Left ventricle myocardium inferior (tissue), 1 donor: ENCODE measurements at regions not wholly inside any gene's neighbourhood (a gene's known extent, or its start where the extent isn't known, plus 50 kb on each side); places are given as distances from the start of the nearest gene placed in this dataset.

Experiments
- DNase-seq: peaks from one replicate; pipeline ENCODE4 v3.0.0-alpha.2; 2020
- H3K27ac ChIP-seq: fragments of 200-600 bp; replicated peaks from 2 replicates; pipeline ENCODE4 v1.8.0; 2021
- H3K27me3 ChIP-seq: fragments of 200-600 bp; 2 replicates; pipeline ENCODE4 v1.8.0; 2021; ENCODE audit warnings: low read depth
- H3K36me3 ChIP-seq: fragments of 200-600 bp; 2 replicates; pipeline ENCODE4 v1.8.0; 2021
- H3K4me1 ChIP-seq: fragments of 200-600 bp; 2 replicates; pipeline ENCODE4 v1.8.0; 2021
- H3K4me3 ChIP-seq: fragments of 200-600 bp; 2 replicates; pipeline ENCODE4 v1.8.0; 2021; ENCODE audit warnings: mild to moderate bottlenecking, moderate library complexity
- H3K9me3 ChIP-seq: fragments of 200-600 bp; replicated peaks from 2 replicates; pipeline ENCODE4 v1.8.0; 2021
- intact Hi-C: fragments of 100-400 bp; cut with micrococcal nuclease; formaldehyde crosslinking; loops from one replicate; pipeline ENCODE4 v1.11.0; 2022
- TF ChIP-seq, protein P1 (sequence below): fragments of 200-600 bp; IDR thresholded peaks from 2 replicates; pipeline ENCODE4 v1.8.0; 2021; ENCODE audit warnings: antibody characterized with exemption, mild to moderate bottlenecking, borderline replicate concordance
- donor health status: DM: no; HTN: yes; CAD: no; lungs with severe emphysema.

DNA sequence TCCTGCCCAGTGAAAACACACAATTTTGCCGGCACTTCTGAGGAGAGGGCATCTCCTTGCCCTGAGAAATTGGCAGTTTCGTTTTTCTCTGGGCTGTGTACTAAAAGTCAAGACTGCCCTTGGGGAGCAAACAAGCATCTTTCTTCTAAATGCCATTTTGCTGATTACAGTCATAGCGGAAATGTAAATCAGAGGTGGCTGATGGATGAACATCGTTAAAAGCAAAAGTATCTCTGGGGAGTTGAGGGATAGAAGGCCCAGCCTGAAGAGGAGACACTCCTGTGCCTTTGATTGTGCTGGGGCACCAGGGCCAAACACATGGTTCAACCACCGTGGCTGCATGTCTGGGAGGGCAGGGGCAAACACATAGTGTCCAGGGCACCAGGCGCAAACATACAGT lies 49.8 kb downstream of the ABCC12 start:
- H3K4me1 ChIP-seq = peaks cover 4% of the 10 kb centered on the region
- DNase-seq = no peak
- no peaks in the 10 kb centered on the region for H3K9me3 ChIP-seq
- TF ChIP-seq, protein P1, sequence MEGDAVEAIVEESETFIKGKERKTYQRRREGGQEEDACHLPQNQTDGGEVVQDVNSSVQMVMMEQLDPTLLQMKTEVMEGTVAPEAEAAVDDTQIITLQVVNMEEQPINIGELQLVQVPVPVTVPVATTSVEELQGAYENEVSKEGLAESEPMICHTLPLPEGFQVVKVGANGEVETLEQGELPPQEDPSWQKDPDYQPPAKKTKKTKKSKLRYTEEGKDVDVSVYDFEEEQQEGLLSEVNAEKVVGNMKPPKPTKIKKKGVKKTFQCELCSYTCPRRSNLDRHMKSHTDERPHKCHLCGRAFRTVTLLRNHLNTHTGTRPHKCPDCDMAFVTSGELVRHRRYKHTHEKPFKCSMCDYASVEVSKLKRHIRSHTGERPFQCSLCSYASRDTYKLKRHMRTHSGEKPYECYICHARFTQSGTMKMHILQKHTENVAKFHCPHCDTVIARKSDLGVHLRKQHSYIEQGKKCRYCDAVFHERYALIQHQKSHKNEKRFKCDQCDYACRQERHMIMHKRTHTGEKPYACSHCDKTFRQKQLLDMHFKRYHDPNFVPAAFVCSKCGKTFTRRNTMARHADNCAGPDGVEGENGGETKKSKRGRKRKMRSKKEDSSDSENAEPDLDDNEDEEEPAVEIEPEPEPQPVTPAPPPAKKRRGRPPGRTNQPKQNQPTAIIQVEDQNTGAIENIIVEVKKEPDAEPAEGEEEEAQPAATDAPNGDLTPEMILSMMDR = no peak
- no peak overlapping the region for H3K27ac ChIP-seq
- H3K27me3 ChIP-seq = no peaks in the 10 kb centered on the region
- no peaks in the 10 kb centered on the region for H3K36me3 ChIP-seq
- no peak overlapping the region for H3K4me3 ChIP-seq
- intact Hi-C loops = no loop called here

DNA sequence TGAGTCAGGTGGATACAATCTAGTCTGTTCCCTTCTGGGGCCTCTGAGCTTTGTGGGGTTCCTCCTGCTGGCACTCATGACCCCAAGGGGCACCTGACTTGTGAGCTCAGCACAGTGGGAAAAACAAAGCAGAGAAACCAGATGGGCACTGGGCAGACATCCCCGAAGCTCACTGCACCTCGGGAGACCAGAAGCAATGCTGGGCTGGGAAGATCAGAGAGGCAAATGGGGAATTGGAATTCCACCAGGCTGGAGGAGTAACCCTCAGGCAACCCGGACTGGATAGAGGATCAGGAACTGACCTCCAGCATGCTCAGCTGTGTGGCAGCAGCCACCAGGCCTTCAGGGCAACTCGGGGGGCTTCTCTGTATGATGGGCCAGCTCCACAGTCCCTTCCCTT lies 50.3 kb downstream of the ABCC12 start:
- Histone ChIP-seq H3K9me3 (no peaks in the 10 kb centered on the region), H3K27ac (no peak overlapping the region), H3K27me3 (no peaks in the 10 kb centered on the region), H3K4me3 (no peak overlapping the region), H3K36me3 (no peaks in the 10 kb centered on the region), H3K4me1 (peaks cover 4% of the 10 kb centered on the region)
- intact Hi-C loops = no loop called here
- DNase-seq = no peak
- TF ChIP-seq, protein P1 = no peak

GRCh38 chr16:48103591-48103990 lies 52.2 kb downstream of the ABCC12 start:
- Histone ChIP-seq H3K27ac (no peak overlapping the region), H3K4me3 (no peak overlapping the region), H3K4me1 (peaks cover 4% of the 10 kb centered on the region), H3K27me3 (no peaks in the 10 kb centered on the region), H3K36me3 (no peaks in the 10 kb centered on the region), H3K9me3 (no peaks in the 10 kb centered on the region)
- no peak for DNase-seq
- intact Hi-C loops = no loop called here
- TF ChIP-seq, protein P1 = no peak

DNA sequence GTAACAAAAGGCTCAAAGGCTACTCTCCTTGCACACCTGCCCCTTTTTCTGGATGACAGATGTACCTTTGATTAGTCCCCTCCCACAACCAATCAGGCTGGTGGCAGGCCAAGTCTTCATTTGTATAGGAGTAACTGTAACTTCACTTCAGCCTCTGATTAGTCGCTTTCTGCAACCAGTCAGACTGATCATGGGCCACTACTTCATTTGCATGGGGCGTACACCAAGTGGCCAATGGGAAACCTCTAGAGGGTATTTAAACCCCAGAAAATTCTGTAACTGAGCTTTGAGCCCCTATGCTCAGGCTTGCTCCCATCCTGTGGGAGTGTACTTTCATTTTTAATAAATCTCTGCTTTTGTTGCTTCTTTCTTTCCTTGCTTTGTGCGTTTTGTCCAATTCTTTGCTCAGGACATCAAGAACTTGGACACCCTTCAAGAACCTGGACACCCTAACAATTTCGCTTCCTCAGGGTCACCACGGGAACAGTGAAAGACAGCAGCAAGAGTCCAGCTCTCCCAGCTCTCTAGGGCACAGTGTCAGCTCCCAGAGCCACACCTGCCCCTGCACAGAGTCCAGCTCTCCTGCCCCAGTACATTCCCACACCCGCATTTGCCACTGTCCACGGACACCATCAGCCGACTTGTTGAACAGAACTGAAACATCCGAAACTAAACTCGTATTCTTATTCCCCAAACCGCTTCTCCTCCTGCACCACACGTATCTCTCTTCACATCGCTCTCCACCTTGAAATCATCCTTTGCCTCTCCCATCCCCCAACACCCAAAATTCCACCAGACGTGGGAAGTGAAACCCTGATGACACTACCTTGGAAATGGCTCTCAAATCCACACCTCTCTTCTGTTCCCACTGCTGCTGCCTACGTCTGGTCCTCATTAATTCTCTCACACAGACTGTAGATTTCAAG lies 53.4 kb downstream of the ABCC12 start:
- DNase-seq = no peak
- Histone ChIP-seq H3K27me3 (no peaks in the 10 kb centered on the region), H3K4me1 (peaks cover 4% of the 10 kb centered on the region), H3K36me3 (no peaks in the 10 kb centered on the region), H3K27ac (no peak overlapping the region), H3K9me3 (no peaks in the 10 kb centered on the region), H3K4me3 (no peak overlapping the region)
- TF ChIP-seq, protein P1 = no peak
- intact Hi-C loops = no loop called here

GRCh38 chr16:48101069-48101674 lies 54.6 kb downstream of the ABCC12 start:
- Histone ChIP-seq H3K4me3 (no peak overlapping the region), H3K27ac (no peak overlapping the region), H3K9me3 (no peaks in the 10 kb centered on the region), H3K27me3 (no peaks in the 10 kb centered on the region), H3K4me1 (peaks cover 4% of the 10 kb centered on the region), H3K36me3 (no peaks in the 10 kb centered on the region)
- DNase-seq = no peak
- TF ChIP-seq, protein P1 = no peak
- intact Hi-C loops = no loop called here
